ENCODE measurements at regions not wholly inside any gene's neighbourhood (a gene's known extent, or its start where the extent isn't known, plus 50 kb on each side); places are given as distances from the start of the nearest gene placed in this dataset.
"Not testable (repeated sequence)": the region's sequence is repeated elsewhere in the genome, so short reads cannot be mapped to it uniquely, and the experiment has no call there.

GRCh38 chr13:60671386-60671785, 274.4 kb downstream of the TDRD3 start:
- no peak for TF ChIP-seq CTCF (IDR thresholded peaks at IDR 0.05; ENCODE audit: low read depth, low read length)
- Histone ChIP-seq H3K4me3 (no peak overlapping the region), H3K9me3 (ENCODE audit: low read depth) (no peaks in the 10 kb centered on the region), H3K27me3 (no peaks in the 10 kb centered on the region), H3K36me3 (no peaks in the 10 kb centered on the region), H3K27ac (no peak overlapping the region), H3K4me1 (ENCODE audit: low read depth) (no peaks in the 10 kb centered on the region)
- no peak for DNase-seq (ENCODE audit: low read depth in 1 of 2, low spot score in 1 of 2)

GRCh38 chr13:60663788-60664187, 266.8 kb downstream of the TDRD3 start:
- no peaks in the 10 kb centered on the region for H3K36me3 ChIP-seq
- H3K4me3 ChIP-seq, result no peak overlapping the region
- no peak overlapping the region for H3K27ac ChIP-seq
- H3K27me3 ChIP-seq, result no peaks in the 10 kb centered on the region
- no peak for DNase-seq (ENCODE audit: low read depth in 1 of 2, low spot score in 1 of 2)
- no peaks in the 10 kb centered on the region for H3K9me3 ChIP-seq (ENCODE audit: low read depth)
- H3K4me1 ChIP-seq (ENCODE audit: low read depth), result no peaks in the 10 kb centered on the region
- TF ChIP-seq CTCF (IDR thresholded peaks at IDR 0.05; ENCODE audit: low read depth, low read length), result no peak

DNA sequence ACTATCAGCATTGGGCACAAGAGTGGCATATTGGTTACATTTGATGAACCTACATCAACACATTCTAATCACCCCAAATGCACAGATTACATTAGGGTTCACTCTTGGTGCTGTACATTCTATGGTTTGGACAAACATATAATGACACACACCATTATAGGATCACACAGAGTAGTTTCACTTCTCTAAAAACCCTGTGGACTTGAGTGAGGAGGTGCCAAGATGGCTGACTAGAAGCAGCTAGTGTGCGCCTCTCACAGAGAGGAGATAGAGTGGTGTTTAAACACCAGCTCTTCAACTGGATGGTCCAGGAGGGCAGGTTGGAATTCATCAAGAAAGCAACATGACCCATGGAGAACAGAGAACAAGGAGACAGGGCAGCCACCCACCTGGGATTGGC, 265.6 kb downstream of the TDRD3 start:
- TF ChIP-seq CTCF (IDR thresholded peaks at IDR 0.05; ENCODE audit: low read depth, low read length), result no peak
- no peaks in the 10 kb centered on the region for H3K4me1 ChIP-seq (ENCODE audit: low read depth)
- H3K9me3 ChIP-seq (ENCODE audit: low read depth), result no peaks in the 10 kb centered on the region
- no peak overlapping the region for H3K27ac ChIP-seq
- H3K4me3 ChIP-seq, result no peak overlapping the region
- DNase-seq (ENCODE audit: low read depth in 1 of 2, low spot score in 1 of 2), result no peak
- H3K27me3 ChIP-seq, result no peaks in the 10 kb centered on the region
- no peaks in the 10 kb centered on the region for H3K36me3 ChIP-seq

- H3K27ac ChIP-seq, result no peak overlapping the region
- no peak overlapping the region for H3K4me3 ChIP-seq
- no peaks in the 10 kb centered on the region for H3K36me3 ChIP-seq
- H3K9me3 ChIP-seq (ENCODE audit: low read depth), result no peaks in the 10 kb centered on the region
- no peak for TF ChIP-seq CTCF (IDR thresholded peaks at IDR 0.05; ENCODE audit: low read depth, low read length)
- DNase-seq (ENCODE audit: low read depth in 1 of 2, low spot score in 1 of 2), result no peak
- no peaks in the 10 kb centered on the region for H3K27me3 ChIP-seq
- H3K4me1 ChIP-seq (ENCODE audit: low read depth), result no peaks in the 10 kb centered on the region
Observed at GRCh38 chr13:60661521-60661920, 264.5 kb downstream of the TDRD3 start.

DNA sequence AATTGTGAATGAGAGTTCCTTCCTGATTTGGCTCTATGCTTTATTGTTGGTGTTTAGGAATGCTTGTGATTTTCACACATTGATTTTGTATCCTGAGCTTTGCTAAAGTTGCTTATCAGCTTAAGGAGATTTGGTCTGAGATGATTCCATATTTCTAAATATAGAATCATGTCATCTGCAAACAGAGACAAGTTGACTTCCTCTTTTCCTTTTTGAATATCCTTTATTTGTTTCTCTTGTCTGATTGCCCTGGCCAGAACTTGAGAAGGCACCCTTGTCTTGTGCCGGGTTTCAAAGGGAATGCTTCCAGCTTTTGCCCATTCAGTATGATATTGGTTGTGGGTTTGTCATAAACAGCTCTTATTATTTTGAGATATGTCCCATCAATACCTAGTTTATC, 260.6 kb downstream of the TDRD3 start:
- H3K36me3 ChIP-seq; H3K4me1 ChIP-seq (ENCODE audit: low read depth); H3K27me3 ChIP-seq; H3K9me3 ChIP-seq (ENCODE audit: low read depth); DNase-seq (ENCODE audit: low read depth in 1 of 2, low spot score in 1 of 2); H3K27ac ChIP-seq; H3K4me3 ChIP-seq: not testable (repeated sequence)

DNA sequence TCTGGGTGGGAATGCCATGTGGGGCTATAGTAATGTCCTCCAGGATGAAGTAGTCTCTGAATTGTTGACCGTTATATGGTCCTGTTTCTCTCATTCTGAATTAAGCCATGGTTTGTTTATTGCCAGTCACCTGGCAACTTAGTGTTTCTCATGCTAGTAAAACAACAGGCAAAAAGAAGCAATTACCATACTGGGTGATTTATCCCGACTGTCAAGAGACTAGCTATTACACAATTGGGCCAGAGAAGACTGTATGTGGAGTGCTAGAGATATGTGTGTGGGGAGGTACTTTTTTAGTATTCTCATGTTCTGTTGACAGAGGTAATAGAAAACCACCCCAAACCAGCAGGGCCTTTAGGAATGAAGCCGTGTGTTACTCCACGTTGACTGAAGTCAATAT, 258.2 kb downstream of the TDRD3 start:
- Histone ChIP-seq H3K4me3 (no peak overlapping the region), H3K36me3 (no peaks in the 10 kb centered on the region), H3K27ac (no peak overlapping the region), H3K9me3 (ENCODE audit: low read depth) (no peaks in the 10 kb centered on the region), H3K4me1 (ENCODE audit: low read depth) (no peaks in the 10 kb centered on the region), H3K27me3 (no peaks in the 10 kb centered on the region)
- no peak for DNase-seq (ENCODE audit: low read depth in 1 of 2, low spot score in 1 of 2)
- TF ChIP-seq CTCF (IDR thresholded peaks at IDR 0.05; ENCODE audit: low read depth, low read length), result no peak

Data from cardiac muscle cell (in vitro differentiated cells and primary cell).